LNCaP clone FGC (cell line): ENCODE measurements at regions not wholly inside any gene's neighbourhood (a gene's known extent, or its start where the extent isn't known, plus 50 kb on each side); places are given as distances from the start of the nearest gene placed in this dataset.

Experiments used
- DNase-seq: peaks from one replicate; pipeline ENCODE4 v3.0.0-alpha.2; 2011; ENCODE audit warnings: low read depth
- H3K4me3 ChIP-seq: 2 replicates; pipeline ENCODE4 v1.5.1; 2011; ENCODE audit warnings: mild to moderate bottlenecking, low read depth, low read length, control low read depth
- CTCF ChIP-seq: IDR thresholded peaks from 2 replicates; pipeline ENCODE4 v1.5.1; 2012; ENCODE audit warnings: mild to moderate bottlenecking; ENCODE audit not compliant: control insufficient read depth, insufficient read depth; ENCODE audit errors: extremely low read depth

GRCh38 chr10:9656996-9657395, 1360.7 kb upstream of the CELF2 start:
- no peak for TF ChIP-seq CTCF
- DNase-seq: no peak

GRCh38 chr10:9657530-9657929, 1360.1 kb upstream of the CELF2 start:
- no peak for TF ChIP-seq CTCF
- DNase-seq: no peak
- H3K4me3 ChIP-seq: no peak overlapping the region

More at GRCh38 chr10:9656996-9657395, 1360.7 kb upstream of the CELF2 start:
- no peak overlapping the region for H3K4me3 ChIP-seq

- DNase-seq: no peak
- no peak overlapping the region for H3K4me3 ChIP-seq
- no peak for TF ChIP-seq CTCF
These were observed 1349.3 kb upstream of the CELF2 start for GRCh38 chr10:9668411-9668810.

- no peak overlapping the region for H3K4me3 ChIP-seq
- DNase-seq: no peak
- TF ChIP-seq CTCF: no peak
These were observed 1346.8 kb upstream of the CELF2 start for GRCh38 chr10:9670911-9671310.

GRCh38 chr10:9681655-9682054, 1336.0 kb upstream of the CELF2 start:
- no peak for TF ChIP-seq CTCF
- no peak for DNase-seq
- no peak overlapping the region for H3K4me3 ChIP-seq

GRCh38 chr10:9682802-9683201, 1334.9 kb upstream of the CELF2 start:
- TF ChIP-seq CTCF: no peak
- DNase-seq: no peak

GRCh38 chr10:9684186-9684585, 1333.5 kb upstream of the CELF2 start:
- no peak overlapping the region for H3K4me3 ChIP-seq
- no peak for TF ChIP-seq CTCF
- DNase-seq: no peak

More at GRCh38 chr10:9682802-9683201, 1334.9 kb upstream of the CELF2 start:
- no peak overlapping the region for H3K4me3 ChIP-seq
